ENCODE measurements at regions not wholly inside any gene's neighbourhood (a gene's known extent, or its start where the extent isn't known, plus 50 kb on each side); places are given as distances from the start of the nearest gene placed in this dataset.
A peak's percentile ranks its signal among the peaks of the same experiment; 100 is the strongest.

DNA sequence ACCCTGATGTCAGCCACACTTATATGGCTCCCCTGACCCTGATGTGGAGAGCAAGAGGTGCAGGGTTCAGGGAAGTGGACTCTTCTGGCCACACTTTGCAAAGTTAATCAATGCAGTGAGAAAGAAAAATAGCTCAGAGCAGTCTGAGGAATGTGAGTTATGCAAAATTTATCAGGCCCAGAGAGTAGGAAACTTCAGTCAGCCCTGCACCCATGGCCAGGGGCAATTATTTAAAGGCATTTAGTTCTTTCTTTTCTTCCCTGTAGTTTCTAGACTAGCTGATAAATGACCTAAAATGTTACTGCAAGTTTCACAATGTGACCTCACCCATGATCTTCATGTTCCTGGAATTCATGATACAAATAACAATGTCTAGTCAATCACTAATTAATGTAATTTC is 143.7 kb upstream of the GGTLC1 start:
- DNase-seq = no peak

DNA sequence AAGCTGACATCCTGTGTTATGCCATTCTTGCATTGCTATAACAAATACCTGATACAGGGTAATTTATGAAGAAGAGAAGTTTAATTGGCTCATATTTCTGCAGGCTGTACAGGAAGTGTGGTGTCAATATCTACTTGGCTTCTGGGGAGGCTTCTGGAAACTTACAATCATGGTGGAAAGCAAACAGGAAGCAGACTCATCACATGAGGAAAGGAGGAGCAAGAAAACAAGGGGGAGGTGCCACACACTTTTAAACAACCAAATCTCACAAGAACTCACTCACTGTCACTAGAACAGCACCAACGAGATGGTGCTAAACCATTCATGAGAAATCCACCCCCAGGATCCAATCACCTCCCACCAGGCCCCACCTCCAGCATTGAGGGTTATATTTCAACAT is 143.1 kb upstream of the GGTLC1 start:
- no peaks in the 10 kb centered on the region for H3K9me3 ChIP-seq (replicated peaks in 1 of 3)
- no peak overlapping the region for H3K4me3 ChIP-seq
- TF ChIP-seq, protein P1, sequence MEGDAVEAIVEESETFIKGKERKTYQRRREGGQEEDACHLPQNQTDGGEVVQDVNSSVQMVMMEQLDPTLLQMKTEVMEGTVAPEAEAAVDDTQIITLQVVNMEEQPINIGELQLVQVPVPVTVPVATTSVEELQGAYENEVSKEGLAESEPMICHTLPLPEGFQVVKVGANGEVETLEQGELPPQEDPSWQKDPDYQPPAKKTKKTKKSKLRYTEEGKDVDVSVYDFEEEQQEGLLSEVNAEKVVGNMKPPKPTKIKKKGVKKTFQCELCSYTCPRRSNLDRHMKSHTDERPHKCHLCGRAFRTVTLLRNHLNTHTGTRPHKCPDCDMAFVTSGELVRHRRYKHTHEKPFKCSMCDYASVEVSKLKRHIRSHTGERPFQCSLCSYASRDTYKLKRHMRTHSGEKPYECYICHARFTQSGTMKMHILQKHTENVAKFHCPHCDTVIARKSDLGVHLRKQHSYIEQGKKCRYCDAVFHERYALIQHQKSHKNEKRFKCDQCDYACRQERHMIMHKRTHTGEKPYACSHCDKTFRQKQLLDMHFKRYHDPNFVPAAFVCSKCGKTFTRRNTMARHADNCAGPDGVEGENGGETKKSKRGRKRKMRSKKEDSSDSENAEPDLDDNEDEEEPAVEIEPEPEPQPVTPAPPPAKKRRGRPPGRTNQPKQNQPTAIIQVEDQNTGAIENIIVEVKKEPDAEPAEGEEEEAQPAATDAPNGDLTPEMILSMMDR (IDR thresholded peaks at IDR 0.05) = no peak
- no peak for TF ChIP-seq POLR2A (IDR thresholded peaks at IDR 0.05)
- WGBS, 4 donors = 44 to 76% (median 65%) methylated on average over 1 of the region's 1 CpG
- intact Hi-C loops (cut with DNase I) = no loop called here
- no peak for DNase-seq
- H3K36me3 ChIP-seq (replicated peaks in 1 of 2) = no peaks in the 10 kb centered on the region
- no peaks in the 10 kb centered on the region for H3K4me1 ChIP-seq (replicated peaks in 1 of 2)
- H3K27ac ChIP-seq = no peak overlapping the region
- H3K27me3 ChIP-seq = no peaks in the 10 kb centered on the region

More for the DNA sequence above, 143.7 kb upstream of the GGTLC1 start:
- no peak for TF ChIP-seq POLR2A (IDR thresholded peaks at IDR 0.05)
- TF ChIP-seq, protein P1 (IDR thresholded peaks at IDR 0.05) = no peak
- intact Hi-C loops (cut with DNase I) = no loop called here
- Histone ChIP-seq H3K4me1 (replicated peaks in 1 of 2) (no peaks in the 10 kb centered on the region), H3K4me3 (no peak overlapping the region), H3K27me3 (no peaks in the 10 kb centered on the region), H3K9me3 (replicated peaks in 1 of 3) (no peaks in the 10 kb centered on the region), H3K36me3 (replicated peaks in 1 of 2) (no peaks in the 10 kb centered on the region), H3K27ac (no peak overlapping the region)

DNA sequence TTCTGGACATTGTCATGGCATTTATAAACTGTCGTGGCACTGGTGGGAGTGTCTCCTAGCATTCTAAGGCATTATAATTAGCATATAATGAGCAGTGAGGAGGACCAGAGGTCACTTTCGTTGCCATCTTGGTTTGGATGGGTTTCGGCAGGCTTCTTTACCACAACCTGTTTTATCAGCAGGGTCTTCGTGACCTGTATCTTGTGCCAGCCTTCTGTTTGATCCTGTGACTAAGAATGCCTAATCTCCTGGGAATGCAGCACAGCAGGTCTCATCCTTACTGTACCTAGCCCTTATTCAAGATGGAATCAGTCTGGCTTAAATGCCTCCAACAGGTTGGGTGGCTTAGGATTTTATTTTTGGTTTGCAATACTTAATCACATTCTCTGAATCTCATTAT is 142.7 kb upstream of the GGTLC1 start:
- intact Hi-C loops (cut with DNase I) = no loop called here

DNA sequence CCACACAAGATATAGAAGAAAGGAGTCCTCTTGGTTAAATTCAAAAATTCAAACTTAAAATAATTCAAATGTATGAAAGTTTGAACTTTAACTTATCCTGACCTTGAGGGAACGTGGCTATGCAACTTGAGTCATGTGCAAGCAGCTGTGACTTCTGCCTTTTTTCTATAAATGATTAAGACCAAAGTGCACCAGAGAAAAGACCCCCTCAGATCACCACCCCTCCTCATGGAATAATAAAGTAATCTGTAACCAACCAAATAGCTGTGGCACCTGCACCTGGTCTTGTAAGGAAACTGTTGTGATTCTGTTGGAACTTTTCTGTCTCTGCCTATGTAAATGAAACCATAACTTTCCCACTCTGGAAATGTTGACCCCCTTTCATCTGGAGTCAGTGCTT is 141.1 kb upstream of the GGTLC1 start:
- intact Hi-C loops (cut with DNase I) = no loop called here
- Histone ChIP-seq H3K4me3 (no peak overlapping the region), H3K9me3 (replicated peaks in 1 of 3) (no peaks in the 10 kb centered on the region), H3K4me1 (replicated peaks in 1 of 2) (no peaks in the 10 kb centered on the region), H3K27me3 (no peaks in the 10 kb centered on the region), H3K27ac (no peak overlapping the region), H3K36me3 (replicated peaks in 1 of 2) (no peaks in the 10 kb centered on the region)
- no peak for DNase-seq
- WGBS, 4 donors = 34 to 50% (median 41%) methylated on average over 1 of the region's 1 CpG
- no peak for TF ChIP-seq POLR2A (IDR thresholded peaks at IDR 0.05)
- TF ChIP-seq, protein P1 (IDR thresholded peaks at IDR 0.05) = no peak

More for the DNA sequence above, 142.7 kb upstream of the GGTLC1 start:
- Histone ChIP-seq H3K27ac (no peak overlapping the region), H3K9me3 (replicated peaks in 1 of 3) (no peaks in the 10 kb centered on the region), H3K4me3 (no peak overlapping the region), H3K36me3 (replicated peaks in 1 of 2) (no peaks in the 10 kb centered on the region), H3K27me3 (no peaks in the 10 kb centered on the region), H3K4me1 (replicated peaks in 1 of 2) (no peaks in the 10 kb centered on the region)
- TF ChIP-seq, protein P1 (IDR thresholded peaks at IDR 0.05) = no peak
- no peak for TF ChIP-seq POLR2A (IDR thresholded peaks at IDR 0.05)
- DNase-seq = peak in 1 of 7 donors; percentile 11
- WGBS, 4 donors = 78 to 90% (median 82%) methylated on average over 4 of the region's 4 CpGs
